Epithelial cell of prostate (primary cell): ENCODE measurements at regions not wholly inside any gene's neighbourhood (a gene's known extent, or its start where the extent isn't known, plus 50 kb on each side); places are given as distances from the start of the nearest gene placed in this dataset.
"Not testable (repeated sequence)": the region's sequence is repeated elsewhere in the genome, so short reads cannot be mapped to it uniquely, and the experiment has no call there.

Source experiments
- DNase-seq: peaks from one replicate; pipeline ENCODE4 v3.0.0-alpha.2; 2011; ENCODE audit warnings: low read depth, low spot score
- H3K27ac ChIP-seq: fragments of 450-650 bp; 2 replicates; pipeline ENCODE4 v1.5.1; 2017; ENCODE audit warnings: mild to moderate bottlenecking

DNA sequence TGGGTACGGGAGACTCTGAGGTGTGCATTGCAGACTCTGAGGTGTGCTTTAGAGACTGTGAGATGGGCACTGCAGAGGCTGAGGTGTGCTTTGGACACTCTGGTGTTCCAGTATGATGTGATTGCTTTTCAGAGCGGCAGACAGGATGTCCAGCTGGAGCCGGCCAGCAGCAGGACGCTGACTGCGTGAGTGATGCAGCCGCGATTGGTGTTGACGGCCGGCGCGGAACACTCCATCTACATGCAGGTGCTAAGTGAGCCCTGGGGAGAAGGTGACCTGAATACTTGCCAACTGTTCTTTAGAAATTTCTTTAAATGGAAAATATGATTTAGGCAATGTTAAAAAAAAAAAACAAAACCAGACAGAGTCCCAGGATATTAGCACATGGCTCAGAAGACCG lies 103.1 kb upstream of the PPP2R3B start:
- no peak overlapping the region for H3K27ac ChIP-seq
- DNase-seq, result no peak

DNA sequence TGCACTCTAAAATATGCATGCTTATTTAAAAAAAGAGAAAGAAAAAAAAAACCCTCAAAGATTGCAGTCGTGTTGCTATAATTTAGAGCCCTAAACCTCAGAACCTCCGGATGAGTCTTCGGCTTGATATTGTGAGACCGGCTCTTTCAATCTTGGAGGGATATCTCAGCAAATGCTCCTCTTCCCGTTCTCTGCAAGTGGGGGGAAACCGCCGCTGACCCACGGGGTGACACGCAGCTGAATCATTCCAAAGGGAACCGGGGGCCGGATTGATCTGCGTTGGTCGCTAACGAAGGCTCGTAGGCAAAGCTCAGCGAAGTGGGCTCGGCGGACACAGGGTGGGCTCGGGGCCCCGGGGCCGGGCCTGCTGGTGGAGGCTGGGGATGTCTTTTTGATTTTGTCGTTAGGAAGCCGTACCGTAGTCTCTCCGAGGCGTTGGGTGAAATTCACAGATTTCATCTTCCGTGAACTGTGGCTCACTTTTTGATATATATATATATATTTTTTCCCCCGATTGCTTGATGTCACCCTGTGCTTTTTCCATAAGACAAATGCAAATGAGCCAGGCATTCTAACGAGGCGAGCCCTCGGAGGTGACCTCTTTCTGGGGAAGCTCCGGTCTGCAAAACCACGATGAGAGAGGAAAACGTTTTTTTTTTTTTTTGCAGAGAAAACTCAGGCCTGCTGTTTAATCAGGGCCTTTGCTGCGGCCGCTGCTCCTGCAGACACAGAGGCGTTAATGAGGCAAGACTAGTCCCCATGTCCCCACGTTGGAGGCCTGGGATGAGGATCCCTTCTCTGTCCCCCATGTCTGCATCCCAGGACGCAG lies 110.7 kb upstream of the PPP2R3B start:
- H3K27ac ChIP-seq, result no peak overlapping the region
- no peak for DNase-seq

DNA sequence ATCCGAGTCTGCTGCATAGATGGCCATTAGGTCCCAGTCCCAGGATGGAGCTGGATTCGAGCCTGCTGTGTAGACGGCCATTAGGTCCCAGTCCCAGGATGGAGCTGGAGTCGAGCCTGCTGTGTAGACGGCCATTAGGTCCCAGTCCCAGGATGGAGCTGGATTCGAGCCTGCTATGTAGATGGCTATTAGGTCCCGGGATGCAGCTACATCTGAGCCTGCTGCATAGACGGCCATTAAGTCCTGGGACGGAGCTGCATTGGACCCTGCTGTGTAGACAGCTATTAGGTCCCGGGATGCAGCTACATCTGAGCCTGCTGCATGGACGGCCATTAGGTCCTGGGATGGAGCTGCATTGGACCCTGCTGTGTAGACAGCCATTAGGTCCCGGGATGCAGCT lies 112.2 kb upstream of the PPP2R3B start:
- not testable (repeated sequence) for H3K27ac ChIP-seq, DNase-seq

DNA sequence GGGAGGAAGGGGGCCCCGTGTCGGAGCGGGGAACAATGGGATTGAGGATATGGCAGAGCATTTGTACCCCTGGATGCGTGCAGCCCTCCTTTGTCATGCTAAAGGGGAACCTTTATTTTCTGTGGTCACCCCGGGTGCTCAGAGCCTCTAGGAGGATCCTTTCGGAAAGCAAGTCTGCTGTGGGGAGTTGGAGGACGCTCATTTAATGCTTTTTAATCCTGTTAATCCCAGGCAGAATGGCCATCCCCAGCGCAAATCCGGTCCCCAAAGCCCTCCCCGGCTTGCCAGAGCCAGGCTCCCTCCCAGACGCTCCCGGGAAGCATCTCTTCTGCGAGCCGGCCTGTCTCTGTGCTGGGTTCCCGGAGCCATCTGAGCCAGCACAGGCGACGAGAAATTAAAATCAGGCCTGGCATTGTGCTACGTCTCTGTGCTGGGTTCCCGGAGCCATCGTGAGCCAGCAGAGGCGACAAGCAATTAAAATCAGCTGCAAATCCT lies 113.2 kb upstream of the PPP2R3B start:
- H3K27ac ChIP-seq, result no peak overlapping the region
- DNase-seq, result no peak

DNA sequence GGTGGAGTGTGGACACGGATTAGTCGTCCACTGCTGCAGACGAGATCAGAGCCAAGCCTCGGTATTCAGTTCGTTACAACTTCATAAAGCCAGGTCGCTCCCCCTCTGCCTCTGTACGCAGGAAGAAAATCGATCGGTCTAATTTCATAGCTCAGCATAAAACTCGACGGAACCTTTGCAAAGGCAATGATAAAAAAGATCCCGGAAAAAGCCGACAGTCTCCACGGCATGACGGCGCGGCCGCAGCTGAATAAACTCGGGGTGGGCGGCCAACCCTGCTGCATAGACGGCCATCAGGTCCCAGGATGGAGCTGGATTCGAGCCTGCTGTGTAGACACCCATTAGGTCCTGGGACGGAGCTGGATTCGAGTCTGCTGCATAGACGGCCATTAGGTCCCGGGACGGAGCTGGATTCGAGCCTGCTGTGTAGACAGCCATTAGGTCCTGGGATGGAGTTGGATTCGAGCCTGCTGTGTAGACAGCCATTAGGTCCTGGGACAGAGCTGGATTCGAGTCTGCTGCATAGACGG lies 113.8 kb upstream of the PPP2R3B start:
- H3K27ac ChIP-seq, result no peak overlapping the region
- DNase-seq, result no peak

DNA sequence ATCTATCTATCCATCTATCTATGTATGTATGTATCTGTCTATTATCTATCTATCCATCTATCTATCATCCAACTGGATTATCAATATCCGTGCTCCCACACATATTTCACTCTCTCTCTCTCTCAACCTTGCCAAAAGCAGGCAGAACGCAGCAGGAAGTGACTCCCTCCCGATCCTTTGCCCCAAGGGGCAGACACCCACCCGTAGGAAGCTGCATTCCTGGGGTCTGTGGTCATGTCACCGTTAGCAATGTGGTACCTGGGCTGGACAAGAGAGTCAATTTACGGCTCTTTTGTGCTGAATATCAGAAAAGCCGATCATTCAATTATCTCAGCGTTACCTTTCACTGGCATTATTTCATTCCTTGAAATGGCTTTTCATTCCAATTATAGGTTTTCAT lies 119.6 kb upstream of the PPP2R3B start:
- DNase-seq, result no peak
- no peak overlapping the region for H3K27ac ChIP-seq

DNA sequence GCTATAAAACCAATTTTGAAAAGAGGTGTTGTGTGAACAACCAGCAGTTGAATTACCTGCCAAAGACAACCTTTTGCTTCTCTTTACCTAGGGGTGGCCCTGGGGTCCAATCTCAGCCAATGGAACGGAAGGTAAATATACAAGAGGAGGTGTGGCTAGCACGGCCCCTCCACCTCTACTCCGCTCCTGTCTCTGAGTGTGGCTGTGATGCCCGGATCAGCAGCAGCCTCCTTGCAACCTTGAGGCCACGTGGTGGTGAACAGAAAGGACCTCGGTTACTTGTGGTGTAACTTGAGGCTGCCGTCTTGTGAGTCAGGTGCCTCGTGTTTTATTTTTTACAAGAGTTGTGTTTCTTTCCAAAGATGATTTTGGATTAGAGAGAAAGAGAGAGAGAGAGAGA lies 121.5 kb upstream of the PPP2R3B start:
- DNase-seq, result no peak
- no peak overlapping the region for H3K27ac ChIP-seq

DNA sequence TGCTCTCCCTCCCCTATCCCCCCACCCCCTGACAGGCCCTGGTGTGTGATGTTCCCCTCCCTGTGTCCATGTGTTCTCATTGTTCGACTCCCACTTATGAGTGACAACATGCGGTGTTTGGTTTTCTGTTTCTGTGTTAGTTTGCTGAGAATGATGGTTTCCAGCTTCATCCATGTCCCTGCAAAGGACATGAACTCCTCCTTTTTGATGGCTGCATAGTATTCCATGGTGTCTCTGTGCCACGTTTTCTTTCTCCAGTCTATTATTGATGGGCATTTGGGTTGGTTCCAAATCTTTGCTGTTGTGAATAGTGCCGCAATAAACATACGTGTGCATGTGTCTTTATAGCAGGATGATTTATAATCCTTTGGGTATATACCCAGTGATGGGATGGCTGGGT lies 121.8 kb upstream of the SHOX start:
- not testable (repeated sequence) for H3K27ac ChIP-seq, DNase-seq

DNA sequence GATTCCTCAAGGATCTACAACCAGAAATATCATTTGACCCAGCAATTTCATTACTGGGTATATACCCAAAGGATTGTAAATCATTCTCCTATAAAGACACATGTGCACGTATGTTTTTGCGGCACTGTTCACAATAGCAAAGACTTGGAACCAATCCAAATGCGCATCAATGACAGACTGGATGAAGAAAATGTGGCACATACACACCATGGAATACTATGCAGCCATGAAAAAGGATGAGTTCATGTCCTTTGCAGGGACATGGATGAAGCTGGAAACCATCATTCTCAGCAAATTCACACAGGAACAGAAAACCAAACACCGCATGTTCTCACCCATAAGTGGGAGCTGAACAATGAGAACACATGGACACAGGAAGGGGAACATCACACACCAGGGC lies 119.5 kb upstream of the SHOX start:
- DNase-seq, H3K27ac ChIP-seq: not testable (repeated sequence)

DNA sequence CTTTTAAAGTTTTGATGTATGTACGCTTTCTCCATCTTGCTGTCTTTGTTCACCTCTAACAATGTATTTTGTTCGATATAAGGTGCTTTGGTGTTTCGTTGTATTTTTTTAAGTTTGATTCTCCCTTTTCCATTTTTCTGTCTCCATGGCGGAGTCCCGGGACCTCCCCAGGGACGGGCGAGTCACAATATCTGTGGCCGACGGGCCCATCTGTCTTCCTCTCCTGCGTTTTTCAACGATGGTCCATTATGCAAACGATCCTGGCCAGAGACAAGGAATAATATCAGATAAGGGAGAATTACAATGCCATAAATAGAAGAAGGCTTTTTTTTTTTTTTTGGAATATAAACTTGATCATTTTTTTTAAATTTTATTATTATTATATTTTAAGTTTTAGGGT lies 112.3 kb upstream of the SHOX start:
- no peak for DNase-seq
- no peak overlapping the region for H3K27ac ChIP-seq

DNA sequence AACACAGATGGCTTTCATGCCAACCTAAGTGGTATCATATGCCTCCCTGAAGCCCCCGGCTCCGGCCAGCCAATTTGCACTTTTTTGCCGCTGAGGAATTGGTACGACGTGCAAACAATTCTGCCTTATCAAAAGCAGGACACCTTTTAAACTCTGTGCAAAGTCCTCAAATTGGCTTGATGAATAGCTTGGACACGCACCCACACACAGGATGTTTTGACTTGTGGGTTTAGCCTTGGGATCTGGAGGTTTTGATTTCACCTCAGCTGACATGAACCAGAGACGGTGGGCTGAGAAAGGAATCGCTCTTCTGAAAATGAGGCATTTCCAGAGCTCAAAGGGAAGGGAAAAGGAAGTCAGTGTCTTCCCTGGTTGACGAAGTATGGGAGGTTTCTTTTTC lies 110.8 kb upstream of the SHOX start:
- DNase-seq, result no peak
- no peak overlapping the region for H3K27ac ChIP-seq

DNA sequence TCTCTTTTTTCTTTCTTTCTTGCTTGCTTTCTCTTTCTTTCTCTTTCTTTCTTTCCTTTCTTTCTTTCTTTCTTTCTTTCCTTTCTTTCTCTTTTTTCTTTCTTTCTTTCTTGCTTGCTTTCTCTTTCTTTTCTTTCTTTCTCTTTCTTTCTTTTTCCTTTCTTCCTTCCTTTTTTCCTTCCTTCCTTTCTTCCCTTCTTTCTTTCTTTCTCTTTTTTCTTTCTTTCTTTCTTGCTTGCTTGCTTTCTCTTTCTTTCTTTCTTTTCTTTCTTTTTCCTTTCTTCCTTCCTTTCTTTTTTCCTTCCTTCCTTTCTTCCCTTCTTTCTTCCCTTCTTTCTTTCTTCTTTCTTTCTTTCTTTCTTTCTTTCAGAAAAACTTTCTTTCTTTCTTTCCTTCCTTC lies 108.1 kb upstream of the SHOX start:
- no peak for DNase-seq
- no peak overlapping the region for H3K27ac ChIP-seq

DNA sequence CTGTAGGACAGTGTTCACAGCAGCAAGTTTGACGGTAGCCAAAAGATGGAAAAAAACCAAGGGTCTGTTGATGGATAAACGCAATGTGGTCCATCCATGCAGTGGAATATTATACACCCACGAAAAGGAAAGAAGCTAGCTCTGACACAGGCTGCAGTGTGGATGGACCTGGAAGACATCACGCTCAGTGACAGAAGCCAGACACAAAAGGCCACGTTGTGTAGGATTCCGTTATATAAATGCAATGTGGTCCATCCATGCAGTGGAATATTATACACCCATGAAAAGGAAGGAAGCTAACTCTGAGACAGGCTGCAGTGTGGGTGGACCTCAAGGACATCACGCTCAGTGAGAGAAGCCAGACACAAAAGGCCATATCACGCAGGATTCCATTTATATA lies 105.5 kb upstream of the SHOX start:
- DNase-seq, result no peak
- H3K27ac ChIP-seq, result no peak overlapping the region

DNA sequence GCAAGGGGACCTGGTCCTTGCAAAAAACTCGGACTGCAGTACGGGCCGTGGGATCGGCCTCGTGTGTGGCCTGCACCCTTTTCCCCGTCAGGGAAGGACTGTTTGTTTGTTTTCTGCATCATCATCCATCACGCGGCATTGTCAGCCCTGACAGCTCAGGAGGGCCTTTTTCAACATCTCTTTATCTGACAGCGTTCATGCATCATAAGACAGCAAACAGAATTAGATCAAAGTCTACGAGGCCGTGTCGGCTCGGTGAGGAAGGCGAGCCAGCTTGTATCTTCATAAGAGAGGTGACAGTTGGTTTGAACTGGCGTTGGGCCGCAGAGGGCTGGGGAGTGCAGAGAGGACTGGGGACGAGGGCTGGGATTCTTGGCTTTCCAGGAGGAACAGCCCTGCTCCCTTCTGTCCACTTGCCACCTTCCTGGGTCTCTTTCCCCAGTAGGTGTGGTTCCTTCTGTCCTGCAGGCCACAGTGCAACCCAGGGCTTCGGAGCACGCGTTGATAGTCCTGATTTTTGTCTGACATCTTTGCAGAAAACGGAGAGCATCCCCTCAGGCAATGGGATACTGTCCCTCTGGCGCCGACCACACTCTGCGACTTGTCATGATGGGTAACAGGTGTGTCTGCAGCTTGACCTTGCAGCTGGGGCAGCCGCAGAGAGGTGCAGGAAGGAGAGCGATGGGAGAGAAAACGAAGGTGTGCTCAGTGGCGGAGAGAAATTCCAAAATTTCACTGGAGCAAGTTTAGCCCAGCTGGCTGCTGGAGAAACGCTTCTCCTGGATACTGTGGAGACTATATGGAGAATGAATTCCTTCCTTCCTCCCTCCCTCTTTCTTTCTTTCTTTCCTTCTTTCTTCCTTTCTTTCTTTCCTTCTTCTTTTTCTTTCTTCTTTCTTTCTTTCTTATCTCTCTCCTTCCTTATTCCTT lies 104.0 kb upstream of the SHOX start:
- no peak for DNase-seq
- no peak overlapping the region for H3K27ac ChIP-seq

DNA sequence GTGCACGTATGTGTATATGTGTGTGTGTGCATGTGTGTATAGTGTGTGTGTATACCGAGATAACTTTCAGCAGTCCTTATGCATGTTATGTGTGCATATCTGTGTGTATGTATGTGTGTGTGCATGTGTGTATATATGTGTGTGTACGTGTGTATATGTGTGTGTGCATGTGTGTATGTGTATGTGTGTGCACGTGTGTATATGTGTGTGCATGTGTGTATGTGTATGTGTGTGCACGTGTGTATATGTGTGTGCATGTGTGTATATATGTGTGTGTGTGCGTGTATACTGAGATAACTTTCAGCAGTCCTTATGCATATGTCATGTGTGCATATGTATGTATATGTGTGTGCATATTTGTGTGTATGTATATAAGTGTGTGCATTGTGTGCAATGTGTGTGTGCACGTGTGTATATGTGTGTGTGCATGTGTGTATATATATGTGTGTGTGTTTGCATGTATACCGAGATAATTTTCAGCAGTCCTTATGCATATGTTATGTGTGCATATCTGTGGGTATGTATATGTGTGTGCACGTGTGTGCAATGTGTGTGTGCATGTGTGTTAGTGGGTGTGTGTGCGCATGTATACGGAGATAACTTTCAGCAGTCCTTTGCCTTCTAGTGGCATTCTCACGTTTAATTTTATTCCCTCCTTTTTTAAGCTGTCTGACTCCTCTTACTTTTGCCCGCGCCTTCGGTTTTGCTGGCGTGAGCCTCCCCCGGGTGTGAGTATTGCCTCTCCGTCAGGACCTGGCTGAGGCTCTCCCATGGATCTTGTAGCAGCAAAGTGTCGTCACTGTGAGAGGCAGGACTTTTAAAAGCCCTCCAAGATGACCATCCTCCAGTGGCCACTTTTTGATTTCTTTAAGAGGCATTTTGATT lies 99.6 kb upstream of the SHOX start:
- DNase-seq, result no peak
- no peak overlapping the region for H3K27ac ChIP-seq

DNA sequence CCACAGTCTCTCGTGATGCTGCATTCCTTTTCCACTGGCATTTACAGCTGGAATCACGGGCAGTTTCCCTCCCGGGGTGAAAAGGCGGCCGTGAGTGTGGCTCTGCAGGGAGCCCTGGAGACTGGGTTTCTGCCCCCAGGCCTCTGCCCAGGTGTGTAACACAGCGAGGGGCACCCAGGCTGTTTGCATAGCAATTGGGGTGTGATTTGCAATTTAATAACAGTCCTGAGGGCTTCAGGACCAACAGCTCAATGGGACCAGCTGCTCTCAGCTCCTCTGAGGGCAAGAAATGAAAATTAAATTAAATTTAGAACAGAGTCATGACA lies 99.0 kb upstream of the SHOX start:
- DNase-seq, result no peak
- no peak overlapping the region for H3K27ac ChIP-seq

DNA sequence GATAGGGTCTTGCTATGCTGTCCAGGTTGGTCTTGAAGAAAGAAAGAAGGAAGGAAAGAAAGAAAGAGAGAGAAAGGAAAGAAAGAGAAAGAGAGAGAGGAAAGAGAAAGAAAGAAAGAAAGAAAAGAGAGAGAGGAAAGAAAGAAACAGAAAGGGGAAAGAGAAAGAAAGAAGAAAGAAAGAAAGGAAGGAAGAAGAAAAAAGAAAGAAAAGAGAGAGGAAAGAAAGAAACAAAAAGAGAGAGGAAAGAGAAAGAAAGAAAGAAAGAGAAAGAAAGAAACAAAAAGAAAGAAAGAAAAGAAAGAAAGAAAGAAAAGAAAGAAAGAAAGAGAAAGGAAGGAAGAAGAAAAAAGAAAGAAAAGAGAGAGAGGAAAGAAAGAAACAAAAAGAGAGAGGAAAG lies 95.8 kb upstream of the SHOX start:
- DNase-seq, result no peak
- no peak overlapping the region for H3K27ac ChIP-seq

DNA sequence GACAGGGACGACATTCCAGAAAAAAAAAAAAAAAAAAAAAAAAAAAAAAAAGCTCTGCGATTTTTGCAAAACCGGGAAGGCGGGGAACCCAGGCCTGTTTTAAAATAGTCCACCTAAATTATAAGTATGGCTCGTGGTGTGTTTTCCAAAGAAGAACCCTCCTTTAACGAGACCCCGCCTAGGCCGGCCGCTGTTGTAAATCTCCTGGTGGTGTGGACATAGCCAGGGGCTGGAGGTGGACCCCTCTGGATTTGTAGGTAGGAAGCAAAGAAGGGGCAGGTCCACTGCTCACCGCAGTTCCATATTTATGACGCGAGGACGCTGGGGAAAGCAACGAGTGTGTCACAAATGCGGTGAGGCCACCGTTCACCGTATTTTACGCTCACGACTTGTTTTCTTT lies 94.0 kb upstream of the SHOX start:
- no peak for DNase-seq
- no peak overlapping the region for H3K27ac ChIP-seq

DNA sequence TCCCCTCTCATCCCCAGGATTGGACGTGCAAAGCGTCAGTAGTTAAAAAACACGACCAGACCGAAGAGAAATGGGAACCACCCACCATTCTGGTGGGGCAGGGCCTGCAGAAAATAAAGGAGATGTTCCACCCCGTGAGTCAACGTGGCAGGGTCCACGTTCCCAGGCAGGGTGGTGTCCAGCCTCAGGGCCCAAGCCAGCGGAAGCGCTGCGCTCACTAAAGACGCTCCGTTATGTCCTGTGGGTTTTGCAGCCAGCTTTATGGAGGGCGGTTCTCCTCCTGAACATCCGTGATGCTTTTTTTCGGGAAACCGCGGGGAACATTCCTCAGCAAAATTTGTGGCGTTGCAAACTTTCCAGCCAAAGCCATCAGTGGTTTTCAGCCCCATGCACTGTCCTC lies 93.4 kb upstream of the SHOX start:
- no peak for DNase-seq
- H3K27ac ChIP-seq, result no peak overlapping the region

DNA sequence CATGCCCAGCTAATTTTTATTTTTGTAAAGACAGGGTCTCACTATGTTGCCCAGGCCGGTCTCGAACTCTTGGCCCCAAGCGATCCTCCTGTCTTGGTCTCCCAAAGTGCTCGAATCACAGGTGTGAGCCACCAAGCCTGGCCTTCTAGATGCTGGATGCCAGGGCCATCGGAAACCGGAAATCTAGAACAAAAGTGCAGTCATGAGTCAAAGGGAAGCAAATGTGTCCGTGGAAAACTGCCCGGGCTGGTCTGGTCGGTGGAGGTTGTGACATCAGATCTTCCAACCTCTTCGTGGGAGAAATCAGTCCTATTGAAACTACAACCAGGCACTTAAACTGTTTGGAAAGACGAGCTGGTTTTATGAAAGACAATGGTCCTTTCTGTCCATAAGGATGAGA lies 92.3 kb upstream of the SHOX start:
- DNase-seq, result no peak
- no peak overlapping the region for H3K27ac ChIP-seq
